G401 (cell line): ENCODE measurements at regions not wholly inside any gene's neighbourhood (a gene's known extent, or its start where the extent isn't known, plus 50 kb on each side); places are given as distances from the start of the nearest gene placed in this dataset.

Source experiments
- DNase-seq: peaks from one replicate; pipeline ENCODE4 v3.0.0-alpha.2; 2015; ENCODE audit warnings: low spot score
- in situ Hi-C: cut with HindIII; loops from 2 replicates; pipeline ENCODE4 v1.10.0; 2016; ENCODE audit warnings: low sequenced_read_pairs, mixed read lengths

DNA sequence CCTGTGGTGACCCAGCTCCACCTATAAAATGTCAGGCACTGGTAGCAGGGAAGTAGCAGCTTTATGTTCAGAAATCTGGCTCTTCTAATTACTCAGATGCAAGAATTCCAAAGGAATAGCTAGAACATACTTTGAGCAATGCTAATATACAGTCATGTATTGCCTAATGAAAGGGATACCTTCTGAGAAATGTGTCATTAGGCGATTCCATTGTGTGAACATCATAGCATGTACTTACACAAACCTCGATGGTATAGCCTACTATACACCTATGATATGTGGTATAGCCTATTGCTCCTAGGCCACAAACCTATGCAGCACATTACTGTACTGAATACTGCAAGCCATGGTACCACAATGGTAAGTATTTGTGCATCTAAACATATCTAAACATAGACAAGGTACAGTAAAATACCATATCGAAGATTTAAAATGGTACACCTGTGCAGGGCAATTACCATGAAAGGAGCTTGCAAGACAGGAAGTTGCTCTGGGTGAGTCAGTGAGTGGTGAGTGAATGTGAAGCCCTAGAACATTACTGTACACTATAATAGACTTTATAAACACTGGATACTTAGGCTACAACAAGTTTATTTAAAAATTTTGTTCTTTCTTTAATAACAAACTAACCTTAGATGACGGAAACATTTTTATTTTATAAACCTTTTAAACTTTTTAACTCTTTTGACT lies 50.3 kb upstream of the ETAA1 start:
- DNase-seq = no peak
- in situ Hi-C loops = no loop called here
